H9 (cell line): ENCODE measurements at regions not wholly inside any gene's neighbourhood (a gene's known extent, or its start where the extent isn't known, plus 50 kb on each side); places are given as distances from the start of the nearest gene placed in this dataset.

Experiments
- DNase-seq: peaks from one replicate; pipeline ENCODE4 v3.0.0-alpha.2; 2017
- H2AFZ ChIP-seq: one replicate; pipeline ENCODE4 v1.6.1; 2013; ENCODE audit warnings: mild to moderate bottlenecking, low read length, control low read depth, moderate library complexity
- H2AK5ac ChIP-seq: 2 replicates; pipeline ENCODE4 v1.6.1; 2013; ENCODE audit warnings: low read length, control low read depth, mixed read lengths; ENCODE audit not compliant: insufficient read length
- H2BK120ac ChIP-seq: one replicate; pipeline ENCODE4 v1.6.1; 2013; ENCODE audit warnings: low read depth, mild to moderate bottlenecking, low read length, control low read depth, inconsistent platforms; ENCODE audit not compliant: poor library complexity, severe bottlenecking
- H2BK12ac ChIP-seq: 2 replicates; pipeline ENCODE4 v1.6.1; 2013; ENCODE audit warnings: low read length, control low read depth, mixed read lengths, low read depth; ENCODE audit not compliant: insufficient read length
- H2BK15ac ChIP-seq: 2 replicates; pipeline ENCODE4 v1.6.1; 2013; ENCODE audit warnings: low read depth, low read length, control low read depth
- H2BK20ac ChIP-seq: one replicate; pipeline ENCODE4 v1.6.1; 2013; ENCODE audit warnings: low read depth, mild to moderate bottlenecking, low read length, control low read depth, inconsistent platforms; ENCODE audit not compliant: poor library complexity, severe bottlenecking
- H2BK5ac ChIP-seq: 2 replicates; pipeline ENCODE4 v1.6.1; 2013; ENCODE audit warnings: low read length, control low read depth, mixed read lengths; ENCODE audit not compliant: insufficient read length
- H3K14ac ChIP-seq: 2 replicates; pipeline ENCODE4 v1.6.1; 2013; ENCODE audit warnings: low read length, control low read depth; ENCODE audit not compliant: insufficient read depth
- H3K18ac ChIP-seq: 2 replicates; pipeline ENCODE4 v1.6.1; 2013; ENCODE audit warnings: low read depth, mild to moderate bottlenecking, mixed read lengths, low read length, control low read depth; ENCODE audit not compliant: insufficient read length
- H3K23ac ChIP-seq: 2 replicates; pipeline ENCODE4 v1.6.1; 2013; ENCODE audit warnings: low read length, control low read depth, mixed read lengths, low read depth; ENCODE audit not compliant: insufficient read length
- H3K23me2 ChIP-seq: 2 replicates; pipeline ENCODE4 v1.6.1; 2013; ENCODE audit warnings: low read depth, mild to moderate bottlenecking, mixed read lengths, low read length, control low read depth; ENCODE audit not compliant: insufficient read length, poor library complexity, severe bottlenecking
- H3K27ac ChIP-seq: 2 replicates; pipeline ENCODE4 v1.5.1; 2013; ENCODE audit warnings: low read length, control low read depth, mixed read lengths, low read depth; ENCODE audit not compliant: insufficient read length
- H3K27me3 ChIP-seq: 2 replicates; pipeline ENCODE4 v1.6.1; 2013; ENCODE audit warnings: low read length, control low read depth, inconsistent platforms; ENCODE audit not compliant: insufficient read depth
- H3K4ac ChIP-seq: 2 replicates; pipeline ENCODE4 v1.6.1; 2013; ENCODE audit warnings: low read depth, mild to moderate bottlenecking, control low read depth, inconsistent platforms, low read length, moderate library complexity
- H3K4me1 ChIP-seq: 2 replicates; pipeline ENCODE4 v1.6.1; 2013; ENCODE audit warnings: low read length, control low read depth, inconsistent platforms; ENCODE audit not compliant: insufficient read depth
- H3K4me2 ChIP-seq: 2 replicates; pipeline ENCODE4 v1.6.1; 2013; ENCODE audit warnings: low read length, control low read depth, mixed read lengths; ENCODE audit not compliant: insufficient read length, insufficient read depth
- H3K56ac ChIP-seq: 2 replicates; pipeline ENCODE4 v1.6.1; 2013; ENCODE audit warnings: low read depth, mild to moderate bottlenecking, mixed read lengths, low read length, control low read depth; ENCODE audit not compliant: insufficient read length
- H3K79me1 ChIP-seq: 2 replicates; pipeline ENCODE4 v1.6.1; 2013; ENCODE audit warnings: low read depth, mild to moderate bottlenecking, moderate library complexity, low read length, control low read depth, inconsistent platforms; ENCODE audit not compliant: insufficient read depth, poor library complexity, severe bottlenecking
- H3K79me2 ChIP-seq: 2 replicates; pipeline ENCODE4 v1.6.1; 2013; ENCODE audit warnings: low read length, control low read depth, inconsistent platforms; ENCODE audit not compliant: insufficient read depth
- H3K9ac ChIP-seq: 2 replicates; pipeline ENCODE4 v1.6.1; 2013; ENCODE audit warnings: low read length, control low read depth, mixed read lengths; ENCODE audit not compliant: insufficient read length; ENCODE audit errors: extremely low read depth
- H3K9me3 ChIP-seq: one replicate; pipeline ENCODE4 v1.6.1; 2013; ENCODE audit warnings: low read depth, low read length, inconsistent platforms; ENCODE audit not compliant: control insufficient read depth
- H3T11ph ChIP-seq: one replicate; pipeline ENCODE4 v1.6.1; 2013; ENCODE audit warnings: mild to moderate bottlenecking, low read length, control low read depth, inconsistent platforms
- H4K20me1 ChIP-seq: one replicate; pipeline ENCODE4 v1.6.1; 2013; ENCODE audit not compliant: control insufficient read depth, insufficient read length, insufficient read depth
- H4K5ac ChIP-seq: 2 replicates; pipeline ENCODE4 v1.6.1; 2013; ENCODE audit warnings: low read depth, mild to moderate bottlenecking, mixed read lengths, low read length, control low read depth; ENCODE audit not compliant: insufficient read length
- H4K8ac ChIP-seq: replicated peaks from 2 replicates; pipeline ENCODE4 v1.6.1; 2013; ENCODE audit warnings: low read length, control low read depth, mixed read lengths, low read depth; ENCODE audit not compliant: insufficient read length
- H4K91ac ChIP-seq: 2 replicates; pipeline ENCODE4 v1.6.1; 2013; ENCODE audit warnings: low read depth, mild to moderate bottlenecking, moderate library complexity, mixed read lengths, low read length, control low read depth; ENCODE audit not compliant: insufficient read length
- H3K27ac Mint-ChIP-seq, 3 experiments: 2 replicates in 2 of 3; 3 replicates in 1 of 3; pipeline ENCODE4 v1.8.0; 2020 to 2021; ENCODE audit warnings: mixed read lengths in 3 of 3, mild to moderate bottlenecking in 1 of 3, moderate library complexity in 1 of 3
- H3K27me3 Mint-ChIP-seq: 2 replicates; pipeline ENCODE4 v1.8.0; 2021; ENCODE audit warnings: low read depth, mild to moderate bottlenecking, moderate library complexity, mixed read lengths
- H3K36me3 Mint-ChIP-seq, 3 experiments: 2 replicates in 2 of 3; 3 replicates in 1 of 3; pipeline ENCODE4 v1.8.0; 2020 to 2021; ENCODE audit warnings: low read depth in 3 of 3, mixed read lengths in 3 of 3; ENCODE audit not compliant: insufficient read depth in 1 of 3
- H3K4me1 Mint-ChIP-seq, 2 experiments: 2 replicates each; pipeline ENCODE4 v1.8.0; 2020; ENCODE audit warnings: mixed read lengths in 2 of 2
- H3K4me3 Mint-ChIP-seq, 2 experiments: 2 replicates in 1 of 2; 3 replicates in 1 of 2; pipeline ENCODE4 v1.8.0; 2020 to 2021; ENCODE audit warnings: mild to moderate bottlenecking in 2 of 2, mixed read lengths in 2 of 2, moderate library complexity in 1 of 2
- H3K9me3 Mint-ChIP-seq, 2 experiments: 2 replicates in 1 of 2; 3 replicates in 1 of 2; pipeline ENCODE4 v1.8.0; 2020; ENCODE audit warnings: mild to moderate bottlenecking in 2 of 2, mixed read lengths in 2 of 2, moderate library complexity in 1 of 2
- WGBS: extraction: QIAGEN DNeasy Blood & Tissue Kit; methylation state at CpG from one replicate; pipeline ENCODE4 v1.1.7; 2013; ENCODE audit warnings: missing lambda C conversion rate, low lambda C conversion rate, mixed read lengths; ENCODE audit not compliant: insufficient read length; ENCODE audit errors: extremely low coverage; 5-methylcytosine and 5-hydroxymethylcytosine counted together
- TF ChIP-seq, protein P1 (sequence below): fragments of 200-600 bp; sonication (generic); conservative IDR thresholded peaks from 3 replicates; pipeline ENCODE4 v1.8.0; 2021; ENCODE audit warnings: antibody characterized with exemption, mild to moderate bottlenecking

DNA sequence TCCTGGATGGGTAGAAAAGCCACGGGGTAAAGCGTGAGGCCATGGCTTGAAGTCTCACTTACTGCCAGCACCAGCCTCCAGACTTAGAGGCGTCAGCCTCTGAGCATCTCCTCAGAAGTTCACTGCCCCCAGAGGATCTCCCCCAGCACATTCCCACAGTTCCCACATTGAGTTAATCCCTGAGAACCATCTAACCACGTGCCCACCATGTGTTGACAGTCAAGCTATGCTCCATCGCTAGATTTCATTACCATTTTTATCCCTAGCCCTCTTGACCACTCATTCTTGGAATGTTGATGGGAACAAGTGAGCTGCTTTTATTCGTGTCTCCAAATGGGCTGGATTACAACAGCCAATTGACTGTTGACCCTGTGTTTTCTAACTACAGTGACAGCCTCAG is 283.3 kb upstream of the IRX1 start:
- WGBS: no CpG with 5 or more reads among the region's 6 CpGs
- Mint-ChIP-seq H3K4me3 (no peak overlapping the region), H3K36me3 (peaks cover 0 to 5% (median 5%) of the 10 kb centered on the region in 3 experiments; a peak in 4 of 7 replicates), H3K27ac (no peak overlapping the region), H3K27me3 (no peaks in the 10 kb centered on the region; the same call in 1 of the 2 replicates), H3K4me1 (no peaks in the 10 kb centered on the region), H3K9me3 (peaks cover 2 to 8% of the 10 kb centered on the region in 2 experiments)
- Histone ChIP-seq H2AK5ac (no peak overlapping the region), H3T11ph (no peak overlapping the region), H3K27ac (no peak overlapping the region), H3K79me2 (no peaks in the 10 kb centered on the region), H3K79me1 (no peaks in the 10 kb centered on the region), H4K20me1 (no peaks in the 10 kb centered on the region), H4K8ac (no peak overlapping the region), H2AFZ (no peak overlapping the region), H3K9me3 (no peaks in the 10 kb centered on the region), H2BK120ac (no peak overlapping the region), H3K18ac (no peak overlapping the region), H3K23me2 (no peaks in the 10 kb centered on the region), H4K5ac (no peak overlapping the region), H4K91ac (no peak overlapping the region), H2BK15ac (no peak overlapping the region), H3K4me2 (no peak overlapping the region), H3K14ac (no peak overlapping the region), H2BK12ac (no peak overlapping the region), H2BK20ac (no peak overlapping the region), H3K27me3 (no peaks in the 10 kb centered on the region), H3K9ac (no peak overlapping the region), H3K56ac (no peak overlapping the region), H3K23ac (no peak overlapping the region), H2BK5ac (no peak overlapping the region), H3K4ac (no peak overlapping the region), H3K4me1 (no peaks in the 10 kb centered on the region)
- TF ChIP-seq, protein P1, sequence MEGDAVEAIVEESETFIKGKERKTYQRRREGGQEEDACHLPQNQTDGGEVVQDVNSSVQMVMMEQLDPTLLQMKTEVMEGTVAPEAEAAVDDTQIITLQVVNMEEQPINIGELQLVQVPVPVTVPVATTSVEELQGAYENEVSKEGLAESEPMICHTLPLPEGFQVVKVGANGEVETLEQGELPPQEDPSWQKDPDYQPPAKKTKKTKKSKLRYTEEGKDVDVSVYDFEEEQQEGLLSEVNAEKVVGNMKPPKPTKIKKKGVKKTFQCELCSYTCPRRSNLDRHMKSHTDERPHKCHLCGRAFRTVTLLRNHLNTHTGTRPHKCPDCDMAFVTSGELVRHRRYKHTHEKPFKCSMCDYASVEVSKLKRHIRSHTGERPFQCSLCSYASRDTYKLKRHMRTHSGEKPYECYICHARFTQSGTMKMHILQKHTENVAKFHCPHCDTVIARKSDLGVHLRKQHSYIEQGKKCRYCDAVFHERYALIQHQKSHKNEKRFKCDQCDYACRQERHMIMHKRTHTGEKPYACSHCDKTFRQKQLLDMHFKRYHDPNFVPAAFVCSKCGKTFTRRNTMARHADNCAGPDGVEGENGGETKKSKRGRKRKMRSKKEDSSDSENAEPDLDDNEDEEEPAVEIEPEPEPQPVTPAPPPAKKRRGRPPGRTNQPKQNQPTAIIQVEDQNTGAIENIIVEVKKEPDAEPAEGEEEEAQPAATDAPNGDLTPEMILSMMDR: no peak
- no peak for DNase-seq
